HAP-1 (cell line): ENCODE measurements at regions not wholly inside any gene's neighbourhood (a gene's known extent, or its start where the extent isn't known, plus 50 kb on each side); places are given as distances from the start of the nearest gene placed in this dataset.
"Not testable (repeated sequence)": the region's sequence is repeated elsewhere in the genome, so short reads cannot be mapped to it uniquely, and the experiment has no call there.

Experiments
- DNase-seq, 2 experiments: peaks; one replicate each; pipeline ENCODE4 v3.0.0-alpha.2; 2016 to 2020; ENCODE audit warnings: low spot score in 2 of 2
- H3K27me3 ChIP-seq: fragments of 250-450 bp; sonication (Bioruptor Pico); 2 replicates; pipeline ENCODE4 v1.5.1; 2020; ENCODE audit warnings: low read depth, mild to moderate bottlenecking, moderate library complexity
- H3K36me3 ChIP-seq: fragments of 250-450 bp; sonication (Bioruptor Pico); replicated peaks from 2 replicates; pipeline ENCODE4 v1.5.1; 2020; ENCODE audit warnings: mild to moderate bottlenecking
- H3K4me1 ChIP-seq: fragments of 250-450 bp; sonication (Bioruptor Pico); 2 replicates; pipeline ENCODE4 v1.5.1; 2020; ENCODE audit warnings: mild to moderate bottlenecking
- H3K4me3 ChIP-seq: fragments of 250-450 bp; sonication (Bioruptor Pico); 2 replicates; pipeline ENCODE4 v1.5.1; 2020; ENCODE audit warnings: mild to moderate bottlenecking, moderate library complexity
- H3K9me3 ChIP-seq: fragments of 250-450 bp; sonication (Bioruptor Pico); 2 replicates; pipeline ENCODE4 v1.5.1; 2020; ENCODE audit warnings: mild to moderate bottlenecking, moderate library complexity
- in situ Hi-C: fragments of 300-500 bp; cut with MboI; formaldehyde crosslinking; loops from 3 replicates; pipeline ENCODE4 v1.14.3; 2020; ENCODE audit warnings: low sequenced_read_pairs, inconsistent platforms, mixed read lengths

GRCh38 chr7:65271502-65271901 lies 102.2 kb upstream of the ZNF92 start:
- H3K4me3 ChIP-seq, H3K27me3 ChIP-seq, H3K36me3 ChIP-seq, DNase-seq, in situ Hi-C loops, H3K4me1 ChIP-seq, H3K9me3 ChIP-seq: not testable (repeated sequence)

- Histone ChIP-seq H3K9me3 (no peaks in the 10 kb centered on the region; the same call in 1 of the 2 replicates), H3K4me1 (peaks cover 9% of the 10 kb centered on the region), H3K4me3 (peak overlapping the region; percentile 67), H3K36me3 (no peaks in the 10 kb centered on the region; the same call in 1 of the 2 replicates), H3K27me3 (no peaks in the 10 kb centered on the region)
- in situ Hi-C loops, result no loop called here
- peak; percentile 99 for DNase-seq
Measured at GRCh38 chr7:65269150-65269856, 104.4 kb upstream of the ZNF92 start.

DNA sequence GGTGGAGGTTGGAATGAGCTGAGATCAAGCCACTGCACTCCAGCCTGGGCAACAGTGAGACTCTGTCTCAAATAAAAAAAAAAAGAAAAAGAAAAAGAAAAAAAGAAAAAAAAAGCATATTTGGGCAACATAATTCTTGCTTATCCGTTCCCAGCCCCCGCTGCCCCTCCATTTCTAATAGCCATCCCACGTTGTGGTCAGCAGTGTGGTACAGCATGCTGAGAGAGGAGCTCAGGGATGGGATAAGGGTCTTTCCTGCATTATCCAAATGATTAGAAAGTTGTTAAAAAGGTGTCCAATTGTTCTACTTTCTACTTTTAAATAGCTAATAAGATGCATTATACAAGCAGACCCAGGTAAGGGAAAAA lies 104.9 kb upstream of the ZNF92 start:
- in situ Hi-C loops, result no loop called here
- Histone ChIP-seq H3K27me3 (no peaks in the 10 kb centered on the region), H3K4me3 (no peak overlapping the region; the same call in 1 of the 2 replicates), H3K4me1 (peaks cover 9% of the 10 kb centered on the region), H3K36me3 (no peaks in the 10 kb centered on the region; the same call in 1 of the 2 replicates), H3K9me3 (no peaks in the 10 kb centered on the region; the same call in 1 of the 2 replicates)
- DNase-seq, result no peak

GRCh38 chr7:65265933-65266519 lies 107.6 kb upstream of the ZNF92 start:
- no peak for DNase-seq
- peaks cover 8% of the 10 kb centered on the region for H3K4me1 ChIP-seq
- in situ Hi-C loops, result no loop called here
- H3K9me3 ChIP-seq, result no peaks in the 10 kb centered on the region
- H3K27me3 ChIP-seq, result no peaks in the 10 kb centered on the region
- no peaks in the 10 kb centered on the region for H3K36me3 ChIP-seq
- no peak overlapping the region for H3K4me3 ChIP-seq

- Histone ChIP-seq H3K4me1 (peaks cover 3% of the 10 kb centered on the region; the same call in 1 of the 2 replicates), H3K36me3 (no peaks in the 10 kb centered on the region), H3K27me3 (no peaks in the 10 kb centered on the region), H3K4me3 (no peak overlapping the region), H3K9me3 (no peaks in the 10 kb centered on the region)
- no peak for DNase-seq
- in situ Hi-C loops, result no loop called here
Measured at GRCh38 chr7:65264258-65264657, 109.4 kb upstream of the ZNF92 start.

DNA sequence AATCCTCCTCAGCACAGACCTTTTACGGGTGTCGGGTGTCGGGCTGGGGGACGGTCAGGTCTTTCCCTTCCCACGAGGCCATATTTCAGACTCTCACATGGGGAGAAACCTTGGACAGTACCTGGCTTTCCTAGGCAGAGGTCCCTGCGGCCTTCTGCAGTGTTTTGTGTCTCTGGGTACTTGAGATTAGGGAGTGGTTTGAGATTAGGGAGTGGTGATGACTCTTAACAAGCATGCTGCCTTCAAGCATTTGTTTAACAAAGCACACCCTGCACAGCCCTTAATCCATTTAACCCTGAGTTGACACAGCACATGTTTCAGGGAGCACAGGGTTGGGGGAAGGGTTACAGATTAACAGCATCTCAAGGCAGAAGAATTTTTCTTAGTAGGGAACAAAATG lies 113.0 kb upstream of the ZNF92 start:
- H3K9me3 ChIP-seq, in situ Hi-C loops, H3K27me3 ChIP-seq, H3K4me1 ChIP-seq, H3K4me3 ChIP-seq, H3K36me3 ChIP-seq: not testable (repeated sequence)
- peak in 1 of 2 experiments; percentile 66 for DNase-seq

GRCh38 chr7:65259864-65260525 lies 113.7 kb upstream of the ZNF92 start:
- DNase-seq, in situ Hi-C loops, H3K4me1 ChIP-seq, H3K36me3 ChIP-seq, H3K9me3 ChIP-seq, H3K27me3 ChIP-seq, H3K4me3 ChIP-seq: not testable (repeated sequence)

- in situ Hi-C loops, result no loop called here
- H3K4me1 ChIP-seq, result peaks cover 12% of the 10 kb centered on the region
- no peak for DNase-seq
- no peaks in the 10 kb centered on the region for H3K27me3 ChIP-seq
- no peak overlapping the region for H3K4me3 ChIP-seq
- H3K9me3 ChIP-seq, result no peaks in the 10 kb centered on the region
- no peaks in the 10 kb centered on the region for H3K36me3 ChIP-seq
Measured at GRCh38 chr7:65254061-65254460, 119.6 kb upstream of the ZNF92 start.

GRCh38 chr7:65251851-65252620 lies 121.6 kb upstream of the ZNF92 start:
- H3K9me3 ChIP-seq, result no peaks in the 10 kb centered on the region
- H3K4me3 ChIP-seq, result peak overlapping the region; percentile 72
- H3K4me1 ChIP-seq, result peaks cover 14% of the 10 kb centered on the region
- H3K27me3 ChIP-seq, result no peaks in the 10 kb centered on the region
- DNase-seq, result peak; percentile 95 to 96
- in situ Hi-C loops, result no loop called here
- no peaks in the 10 kb centered on the region; the same call in 1 of the 2 replicates for H3K36me3 ChIP-seq

DNA sequence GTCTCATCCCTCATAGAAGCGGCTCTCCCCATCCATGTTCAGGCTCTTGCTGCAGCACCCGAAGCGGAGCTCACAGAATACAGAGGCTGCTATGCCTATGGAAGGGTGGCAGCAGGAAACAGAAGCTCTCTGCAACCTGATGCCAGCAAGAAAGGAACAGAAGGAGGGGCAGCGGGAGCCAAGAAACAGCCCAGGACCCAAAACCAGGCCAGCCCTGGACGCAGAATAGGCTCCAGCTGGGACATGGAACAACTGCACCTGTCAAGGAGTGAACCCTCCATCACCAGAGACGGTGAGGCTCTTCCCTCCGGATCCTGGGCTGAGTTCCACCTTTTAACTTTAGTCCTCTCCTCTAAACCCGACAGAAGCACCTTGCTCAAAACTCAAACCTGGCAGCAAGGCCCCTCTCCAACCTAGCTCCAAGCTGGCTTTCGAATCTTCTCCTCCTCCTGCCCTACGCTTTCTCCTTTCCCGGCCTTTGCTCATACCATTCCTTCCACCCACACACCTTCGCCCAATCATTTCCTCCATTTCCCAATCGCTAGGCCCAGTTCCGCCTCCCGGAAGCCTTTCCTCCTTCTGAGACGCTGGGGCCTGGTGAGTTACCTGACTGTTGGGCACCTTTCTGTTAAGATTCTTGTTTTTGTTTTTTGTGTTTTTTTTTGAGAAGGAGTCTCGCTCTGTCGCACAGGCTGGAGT lies 122.8 kb upstream of the ZNF92 start:
- Histone ChIP-seq H3K4me3 (peak overlapping the region; percentile 72), H3K27me3 (no peaks in the 10 kb centered on the region), H3K9me3 (no peaks in the 10 kb centered on the region), H3K4me1 (peaks cover 19% of the 10 kb centered on the region), H3K36me3 (no peaks in the 10 kb centered on the region; the same call in 1 of the 2 replicates)
- no peak for DNase-seq
- in situ Hi-C loops, result no loop called here

GRCh38 chr7:65250216-65250615 lies 123.4 kb upstream of the ZNF92 start:
- in situ Hi-C loops, result no loop called here
- Histone ChIP-seq H3K27me3 (no peaks in the 10 kb centered on the region), H3K4me1 (peaks cover 22% of the 10 kb centered on the region), H3K9me3 (no peaks in the 10 kb centered on the region), H3K36me3 (no peaks in the 10 kb centered on the region; the same call in 1 of the 2 replicates), H3K4me3 (no peak overlapping the region)
- no peak for DNase-seq

DNA sequence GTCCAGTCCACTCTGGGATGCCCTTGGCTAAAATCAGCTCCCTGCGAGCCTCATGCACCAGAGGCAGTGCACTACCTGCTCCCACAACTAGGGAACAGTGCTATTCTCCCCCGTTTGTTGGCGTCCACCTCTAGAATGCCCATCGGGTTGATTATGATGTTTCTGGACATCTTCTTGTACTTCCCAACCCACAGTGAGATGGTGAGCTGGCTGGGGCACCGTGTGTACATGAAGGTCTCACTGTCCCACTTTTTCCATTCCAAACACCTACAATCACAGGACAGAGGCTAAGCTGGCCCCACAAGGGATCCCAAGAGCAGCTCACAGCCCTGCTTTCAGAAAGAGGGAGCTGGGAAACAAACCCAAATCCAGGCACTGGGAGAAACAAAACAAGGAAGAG lies 126.2 kb upstream of the ZNF92 start:
- H3K27me3 ChIP-seq, result no peaks in the 10 kb centered on the region
- in situ Hi-C loops, result no loop called here
- H3K4me3 ChIP-seq, result no peak overlapping the region
- no peaks in the 10 kb centered on the region for H3K9me3 ChIP-seq
- H3K36me3 ChIP-seq, result no peaks in the 10 kb centered on the region; the same call in 1 of the 2 replicates
- H3K4me1 ChIP-seq, result peaks cover 34% of the 10 kb centered on the region
- DNase-seq, result peak in 1 of 2 experiments; percentile 5

DNA sequence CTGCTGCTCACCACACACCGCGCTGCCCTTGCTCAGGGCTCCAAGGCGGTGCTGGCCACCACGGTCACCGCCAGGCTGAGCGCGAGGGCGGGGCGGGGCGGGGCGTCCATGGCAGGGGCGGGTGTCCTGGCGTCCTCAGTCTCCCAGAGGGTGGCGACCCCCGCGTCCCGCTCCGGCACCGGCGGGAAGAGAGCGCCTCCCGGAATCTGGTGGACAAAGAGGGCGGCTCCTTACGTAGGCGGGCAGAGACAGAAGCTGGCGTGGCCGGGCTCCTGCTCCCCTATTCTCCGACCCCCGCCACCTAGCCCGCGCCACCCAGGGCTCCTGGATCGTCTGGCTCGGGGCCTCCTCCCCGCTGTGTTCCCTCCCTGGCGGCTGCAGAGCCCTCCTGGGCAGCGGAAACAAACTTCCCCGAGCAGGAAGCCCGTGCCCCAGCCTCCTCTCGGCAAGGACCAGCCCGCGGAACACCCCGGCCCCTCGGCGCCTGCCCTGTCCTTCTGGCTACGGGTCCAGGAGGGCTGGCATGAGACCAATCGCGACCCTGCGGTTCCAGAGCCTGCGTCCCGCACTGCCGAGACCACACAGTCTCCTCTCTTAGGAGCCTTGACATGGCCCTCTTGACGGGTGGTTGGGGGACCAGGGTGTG lies 133.8 kb upstream of the ZNF92 start:
- H3K27me3 ChIP-seq, result no peaks in the 10 kb centered on the region
- peak; percentile 42 to 85 for DNase-seq
- H3K4me1 ChIP-seq, result peaks cover 44% of the 10 kb centered on the region
- no peaks in the 10 kb centered on the region for H3K36me3 ChIP-seq
- in situ Hi-C loops, result no loop called here
- peak overlapping the region; percentile 51 for H3K4me3 ChIP-seq
- no peaks in the 10 kb centered on the region for H3K9me3 ChIP-seq
